Vagina (tissue), 2 donors: ENCODE measurements at regions not wholly inside any gene's neighbourhood (a gene's known extent, or its start where the extent isn't known, plus 50 kb on each side); places are given as distances from the start of the nearest gene placed in this dataset.
A peak's percentile ranks its signal among the peaks of the same experiment; 100 is the strongest.

Experiments used
- DNase-seq, 2 donors: peaks; one replicate each; pipeline ENCODE4 v3.0.0-alpha.2; 2017; ENCODE audit errors: extremely low spot score in 2 of 2
- H3K27ac ChIP-seq: fragments of 200-600 bp; sonication (generic); one replicate; pipeline ENCODE4 v1.5.1; 2019
- H3K27me3 ChIP-seq: fragments of 200-600 bp; sonication (generic); one replicate; pipeline ENCODE4 v1.5.1; 2019
- H3K36me3 ChIP-seq, 2 donors: fragments of 200-600 bp; sonication (generic); one replicate each; pipeline ENCODE4 v1.5.1; 2017 to 2019
- H3K4me1 ChIP-seq: fragments of 200-600 bp; sonication (generic); one replicate; pipeline ENCODE4 v1.5.1; 2019
- H3K4me3 ChIP-seq, 2 donors: fragments of 200-600 bp; sonication (generic); 1 replicate in 1 of 2; 2 replicates in 1 of 2; pipeline ENCODE4 v1.5.1; 2016 to 2019
- H3K9me3 ChIP-seq: fragments of 200-600 bp; sonication (generic); one replicate; pipeline ENCODE4 v1.5.1; 2019
- CTCF ChIP-seq, 3 experiments: fragments of 450-650 bp in 2 of 3; fragments of 200-600 bp in 1 of 3; sonication (generic) in 1 of 3; IDR thresholded peaks; one replicate each; pipeline ENCODE4 v1.5.1; 2017 to 2019; ENCODE audit warnings: antibody characterized with exemption in 3 of 3, mild to moderate bottlenecking in 2 of 3, moderate library complexity in 2 of 3
- POLR2A ChIP-seq, 2 donors: fragments of 450-650 bp; IDR thresholded peaks; one replicate each; pipeline ENCODE4 v1.6.1; 2017; ENCODE audit warnings: antibody characterized with exemption in 2 of 2, mild to moderate bottlenecking in 2 of 2, moderate library complexity in 2 of 2
- POLR2AphosphoS5 ChIP-seq, 2 donors: sonication (generic); formaldehyde crosslinking; IDR thresholded peaks; one replicate each; pipeline ENCODE4 v1.9.0; 2017; ENCODE audit warnings: antibody characterized with exemption in 2 of 2, mild to moderate bottlenecking in 2 of 2, low read depth in 1 of 2; ENCODE audit not compliant: insufficient read depth in 1 of 2
- intact Hi-C: fragments of 100-400 bp; cut with DNase I; formaldehyde crosslinking; loops from one replicate; pipeline ENCODE4 v1.15.1; 2023

GRCh38 chr1:94640125-94640524, 98.6 kb upstream of the F3 start:
- intact Hi-C loops, result no loop called here
- H3K4me3 ChIP-seq, result no peak overlapping the region
- TF ChIP-seq CTCF (IDR thresholded peaks at IDR 0.05) (no peak), POLR2A (IDR thresholded peaks at IDR 0.05) (no peak), POLR2AphosphoS5 (IDR thresholded peaks at IDR 0.05; ENCODE audit: insufficient read depth in 1 of 2, low read depth in 1 of 2) (no peak)
- H3K27me3 ChIP-seq, result no peaks in the 10 kb centered on the region
- no peaks in the 10 kb centered on the region for H3K4me1 ChIP-seq
- DNase-seq, result no peak
- no peak overlapping the region for H3K27ac ChIP-seq
- H3K36me3 ChIP-seq, result no peaks in the 10 kb centered on the region
- H3K9me3 ChIP-seq, result no peaks in the 10 kb centered on the region

GRCh38 chr1:94637121-94637520, 95.6 kb upstream of the F3 start:
- no peaks in the 10 kb centered on the region for H3K36me3 ChIP-seq
- H3K4me1 ChIP-seq, result no peaks in the 10 kb centered on the region
- intact Hi-C loops, result no loop called here
- no peaks in the 10 kb centered on the region for H3K9me3 ChIP-seq
- H3K4me3 ChIP-seq, result no peak overlapping the region
- H3K27ac ChIP-seq, result no peak overlapping the region
- H3K27me3 ChIP-seq, result no peaks in the 10 kb centered on the region
- DNase-seq, result peak in 1 of 2 donors; percentile 77
- TF ChIP-seq CTCF (IDR thresholded peaks at IDR 0.05) (no peak), POLR2A (IDR thresholded peaks at IDR 0.05) (no peak), POLR2AphosphoS5 (IDR thresholded peaks at IDR 0.05; ENCODE audit: insufficient read depth in 1 of 2, low read depth in 1 of 2) (no peak)

GRCh38 chr1:94636624-94637023, 95.1 kb upstream of the F3 start:
- no peaks in the 10 kb centered on the region for H3K4me1 ChIP-seq
- intact Hi-C loops, result no loop called here
- H3K4me3 ChIP-seq, result no peak overlapping the region
- DNase-seq, result peak in 1 of 2 donors; percentile 85
- no peaks in the 10 kb centered on the region for H3K36me3 ChIP-seq
- TF ChIP-seq CTCF (IDR thresholded peaks at IDR 0.05) (no peak), POLR2A (IDR thresholded peaks at IDR 0.05) (no peak), POLR2AphosphoS5 (IDR thresholded peaks at IDR 0.05; ENCODE audit: insufficient read depth in 1 of 2, low read depth in 1 of 2) (no peak)
- peak overlapping the region; percentile 23 for H3K27ac ChIP-seq
- no peaks in the 10 kb centered on the region for H3K27me3 ChIP-seq
- no peaks in the 10 kb centered on the region for H3K9me3 ChIP-seq

GRCh38 chr1:94636100-94636499, 94.5 kb upstream of the F3 start:
- Histone ChIP-seq H3K4me1 (no peaks in the 10 kb centered on the region), H3K4me3 (no peak overlapping the region), H3K27me3 (no peaks in the 10 kb centered on the region), H3K36me3 (no peaks in the 10 kb centered on the region), H3K9me3 (no peaks in the 10 kb centered on the region), H3K27ac (peak overlapping the region; percentile 23)
- DNase-seq, result peak in 1 of 2 donors; percentile 18
- TF ChIP-seq POLR2A (IDR thresholded peaks at IDR 0.05), result no peak
- no peak for TF ChIP-seq POLR2AphosphoS5 (IDR thresholded peaks at IDR 0.05; ENCODE audit: insufficient read depth in 1 of 2, low read depth in 1 of 2)
- no peak for TF ChIP-seq CTCF (IDR thresholded peaks at IDR 0.05)
- intact Hi-C loops, result no loop called here

GRCh38 chr1:94634977-94635416, 93.4 kb upstream of the F3 start:
- Histone ChIP-seq H3K27ac (no peak overlapping the region), H3K4me1 (no peaks in the 10 kb centered on the region), H3K27me3 (no peaks in the 10 kb centered on the region), H3K4me3 (no peak overlapping the region), H3K9me3 (no peaks in the 10 kb centered on the region), H3K36me3 (no peaks in the 10 kb centered on the region)
- peak in 1 of 2 donors; percentile 79 for DNase-seq
- TF ChIP-seq CTCF (IDR thresholded peaks at IDR 0.05) (no peak), POLR2A (IDR thresholded peaks at IDR 0.05) (no peak), POLR2AphosphoS5 (IDR thresholded peaks at IDR 0.05; ENCODE audit: insufficient read depth in 1 of 2, low read depth in 1 of 2) (no peak)
- intact Hi-C loops, result no loop called here
